Keratinocyte (primary cell): ENCODE measurements at regions not wholly inside any gene's neighbourhood (a gene's known extent, or its start where the extent isn't known, plus 50 kb on each side); places are given as distances from the start of the nearest gene placed in this dataset.

ENCODE experiments used
- EZH2 ChIP-seq: IDR thresholded peaks from one replicate; pipeline ENCODE4 v1.6.1; 2012; ENCODE audit warnings: inconsistent platforms, mild to moderate bottlenecking, low read length, moderate library complexity
- TF ChIP-seq, protein P1 (sequence below), 3 experiments: IDR thresholded peaks in 1 of 3; conservative IDR thresholded peaks in 1 of 3; optimal IDR thresholded peaks in 1 of 3; 2 replicates in 2 of 3; 3 replicates in 1 of 3; pipeline versions ENCODE3 to v1.5.1; 2011; ENCODE audit warnings: low read length in 3 of 3, mild to moderate bottlenecking in 3 of 3, moderate library complexity in 2 of 3, control low read depth in 1 of 3, inconsistent platforms in 1 of 3; ENCODE audit not compliant: insufficient read depth in 2 of 3; ENCODE audit errors: extremely low read depth in 1 of 3

DNA sequence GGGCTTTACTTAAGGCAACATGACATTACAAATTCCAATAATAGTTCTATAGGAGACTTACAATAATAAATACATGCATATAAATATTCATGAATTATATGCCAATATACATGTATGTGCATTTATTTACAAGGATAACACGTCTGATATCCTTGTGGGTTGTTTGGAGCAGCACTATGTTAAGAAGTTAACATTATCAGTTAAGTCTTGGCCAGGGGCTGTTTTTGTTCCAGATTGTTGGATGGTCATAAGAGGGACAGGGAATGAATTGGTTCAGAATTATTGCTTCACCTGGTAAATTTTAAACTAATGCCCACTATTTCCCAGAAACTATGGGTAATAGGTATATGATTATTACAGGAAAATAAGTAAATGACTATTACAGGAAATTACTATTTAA lies 81.3 kb upstream of the MMS22L start:
- TF ChIP-seq, protein P1, sequence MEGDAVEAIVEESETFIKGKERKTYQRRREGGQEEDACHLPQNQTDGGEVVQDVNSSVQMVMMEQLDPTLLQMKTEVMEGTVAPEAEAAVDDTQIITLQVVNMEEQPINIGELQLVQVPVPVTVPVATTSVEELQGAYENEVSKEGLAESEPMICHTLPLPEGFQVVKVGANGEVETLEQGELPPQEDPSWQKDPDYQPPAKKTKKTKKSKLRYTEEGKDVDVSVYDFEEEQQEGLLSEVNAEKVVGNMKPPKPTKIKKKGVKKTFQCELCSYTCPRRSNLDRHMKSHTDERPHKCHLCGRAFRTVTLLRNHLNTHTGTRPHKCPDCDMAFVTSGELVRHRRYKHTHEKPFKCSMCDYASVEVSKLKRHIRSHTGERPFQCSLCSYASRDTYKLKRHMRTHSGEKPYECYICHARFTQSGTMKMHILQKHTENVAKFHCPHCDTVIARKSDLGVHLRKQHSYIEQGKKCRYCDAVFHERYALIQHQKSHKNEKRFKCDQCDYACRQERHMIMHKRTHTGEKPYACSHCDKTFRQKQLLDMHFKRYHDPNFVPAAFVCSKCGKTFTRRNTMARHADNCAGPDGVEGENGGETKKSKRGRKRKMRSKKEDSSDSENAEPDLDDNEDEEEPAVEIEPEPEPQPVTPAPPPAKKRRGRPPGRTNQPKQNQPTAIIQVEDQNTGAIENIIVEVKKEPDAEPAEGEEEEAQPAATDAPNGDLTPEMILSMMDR (optimal IDR thresholded peaks at IDR 0.05 in 1 of 3, IDR thresholded peaks at IDR 0.05 in 1 of 3, conservative IDR thresholded peaks at IDR 0.05 in 1 of 3; ENCODE audit: extremely low read depth in 1 of 3, insufficient read depth in 2 of 3, low read length in 3 of 3): no peak
- no peak for TF ChIP-seq EZH2
